Spleen (tissue), 11 donors: ENCODE measurements at regions not wholly inside any gene's neighbourhood (a gene's known extent, or its start where the extent isn't known, plus 50 kb on each side); places are given as distances from the start of the nearest gene placed in this dataset.

Experiments used
- DNase-seq: peaks from one replicate; pipeline ENCODE4 v3.0.0-alpha.2; 2020
- H3K27ac ChIP-seq, 8 donors: fragments of 200-600 bp; sonication (generic) in 7 of 8; 1 replicate in 4 of 8; 2 replicates in 4 of 8; pipeline versions ENCODE4 v1.5.0 to v1.8.0; 2016 to 2021; ENCODE audit warnings: inconsistent platforms in 4 of 8, mild to moderate bottlenecking in 4 of 8, moderate library complexity in 1 of 8
- H3K27me3 ChIP-seq, 7 donors: fragments of 200-600 bp; sonication (generic) in 6 of 7; replicated peaks in 1 of 7; 1 replicate in 4 of 7; 2 replicates in 3 of 7; pipeline versions ENCODE4 v1.5.0 to v1.8.0; 2016 to 2021; ENCODE audit warnings: inconsistent platforms in 3 of 7, mild to moderate bottlenecking in 1 of 7
- H3K36me3 ChIP-seq, 6 donors: fragments of 200-600 bp; sonication (generic) in 5 of 6; 1 replicate in 4 of 6; 2 replicates in 2 of 6; pipeline versions ENCODE4 v1.5.0 to v1.8.0; 2016 to 2021; ENCODE audit warnings: inconsistent platforms in 2 of 6
- H3K4me1 ChIP-seq, 6 donors: fragments of 200-600 bp; sonication (generic) in 5 of 6; 1 replicate in 3 of 6; 2 replicates in 3 of 6; pipeline versions ENCODE4 v1.5.0 to v1.8.0; 2016 to 2021; ENCODE audit warnings: inconsistent platforms in 3 of 6
- H3K4me3 ChIP-seq, 8 donors: fragments of 200-600 bp; sonication (generic) in 7 of 8; 1 replicate in 4 of 8; 2 replicates in 4 of 8; pipeline versions ENCODE4 v1.5.0 to v1.8.0; 2016 to 2021; ENCODE audit warnings: inconsistent platforms in 4 of 8, mild to moderate bottlenecking in 4 of 8, moderate library complexity in 2 of 8
- H3K9me3 ChIP-seq, 8 donors: fragments of 200-600 bp; sonication (generic) in 7 of 8; 1 replicate in 4 of 8; 2 replicates in 4 of 8; pipeline versions ENCODE4 v1.5.0 to v1.8.0; 2016 to 2021; ENCODE audit warnings: inconsistent platforms in 4 of 8
- POLR2A ChIP-seq, 3 donors: fragments of 450-650 bp; IDR thresholded peaks; one replicate each; pipeline ENCODE4 v1.5.1; 2017; ENCODE audit warnings: antibody characterized with exemption in 3 of 3, mild to moderate bottlenecking in 1 of 3
- POLR2AphosphoS5 ChIP-seq, 3 donors: sonication (generic); formaldehyde crosslinking; IDR thresholded peaks; one replicate each; pipeline ENCODE4 v1.5.1; 2017; ENCODE audit warnings: antibody characterized with exemption in 3 of 3
- WGBS, 5 donors: extraction: QIAGEN DNeasy Blood & Tissue Kit in 3 of 5; methylation state at CpG; one replicate each; pipeline versions ENCODE4 v1.1.5 to v1.1.7; 2013 to 2018; 5-methylcytosine and 5-hydroxymethylcytosine counted together
- intact Hi-C: fragments of 100-400 bp; cut with DNase I; formaldehyde crosslinking; loops from one replicate; pipeline ENCODE4 v1.15.0; 2023; ENCODE audit warnings: low total_unique reads
- TF ChIP-seq, protein P1 (sequence below), 11 experiments: fragments of 200-600 bp in 7 of 11; fragments of 450-650 bp in 4 of 11; sonication (generic) in 4 of 11; IDR thresholded peaks in 8 of 11; conservative IDR thresholded peaks in 3 of 11; 1 replicate in 7 of 11; 2 replicates in 4 of 11; pipeline versions ENCODE4 v1.4.0 to v1.8.0; 2016 to 2021; ENCODE audit warnings: antibody characterized with exemption in 11 of 11, inconsistent platforms in 4 of 11, mild to moderate bottlenecking in 1 of 11
- donor health status: healthy with polysubstance abuse.
- donor health status: DM: no; HTN: no; CAD: no; lungs with moderate emphysema.
- donor health status: DM: no; HTN: no; CAD: no.
- donor health status: Bipolar disorder and iron deficiency.
- donor health status: healthy.
- donor health status: DM: no; HTN: no; CAD: no.
- donor health status: DM: yes; HTN: yes; CAD: no.

DNA sequence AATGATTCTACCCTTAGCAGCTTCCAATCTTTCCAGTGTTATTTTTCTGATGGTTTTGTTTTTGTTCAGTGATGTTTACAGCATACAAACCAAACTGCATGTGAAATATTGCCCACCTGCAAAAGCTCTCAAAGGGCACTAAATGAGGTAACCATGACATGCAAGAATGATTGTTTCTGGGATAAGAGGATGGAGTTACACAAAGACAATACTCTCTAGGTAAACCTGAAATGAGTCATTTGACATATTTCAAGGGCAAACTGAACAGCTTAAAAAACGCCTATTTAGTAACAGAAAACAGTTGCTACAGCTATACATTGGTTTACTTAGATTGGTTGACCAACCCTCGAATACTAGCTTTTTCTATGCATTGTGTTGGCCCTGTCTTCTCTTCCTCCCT lies 481.7 kb downstream of the ZPLD1 start:
- WGBS, 5 donors = 43 to 61% (median 49%) methylated on average over 2 of the region's 2 CpGs
- Histone ChIP-seq H3K36me3 (no peaks in the 10 kb centered on the region), H3K27me3 (no peaks in the 10 kb centered on the region), H3K4me3 (no peak overlapping the region), H3K27ac (no peak overlapping the region), H3K9me3 (peaks cover 0 to 19% (median 11%) of the 10 kb centered on the region in 8 donors), H3K4me1 (no peaks in the 10 kb centered on the region)
- TF ChIP-seq, protein P1, sequence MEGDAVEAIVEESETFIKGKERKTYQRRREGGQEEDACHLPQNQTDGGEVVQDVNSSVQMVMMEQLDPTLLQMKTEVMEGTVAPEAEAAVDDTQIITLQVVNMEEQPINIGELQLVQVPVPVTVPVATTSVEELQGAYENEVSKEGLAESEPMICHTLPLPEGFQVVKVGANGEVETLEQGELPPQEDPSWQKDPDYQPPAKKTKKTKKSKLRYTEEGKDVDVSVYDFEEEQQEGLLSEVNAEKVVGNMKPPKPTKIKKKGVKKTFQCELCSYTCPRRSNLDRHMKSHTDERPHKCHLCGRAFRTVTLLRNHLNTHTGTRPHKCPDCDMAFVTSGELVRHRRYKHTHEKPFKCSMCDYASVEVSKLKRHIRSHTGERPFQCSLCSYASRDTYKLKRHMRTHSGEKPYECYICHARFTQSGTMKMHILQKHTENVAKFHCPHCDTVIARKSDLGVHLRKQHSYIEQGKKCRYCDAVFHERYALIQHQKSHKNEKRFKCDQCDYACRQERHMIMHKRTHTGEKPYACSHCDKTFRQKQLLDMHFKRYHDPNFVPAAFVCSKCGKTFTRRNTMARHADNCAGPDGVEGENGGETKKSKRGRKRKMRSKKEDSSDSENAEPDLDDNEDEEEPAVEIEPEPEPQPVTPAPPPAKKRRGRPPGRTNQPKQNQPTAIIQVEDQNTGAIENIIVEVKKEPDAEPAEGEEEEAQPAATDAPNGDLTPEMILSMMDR (IDR thresholded peaks at IDR 0.05 in 8 of 11, conservative IDR thresholded peaks at IDR 0.05 in 3 of 11) = no peak
- TF ChIP-seq POLR2AphosphoS5 (IDR thresholded peaks at IDR 0.05) = no peak
- no peak for TF ChIP-seq POLR2A (IDR thresholded peaks at IDR 0.05)
- intact Hi-C loops = no loop called here
- no peak for DNase-seq

DNA sequence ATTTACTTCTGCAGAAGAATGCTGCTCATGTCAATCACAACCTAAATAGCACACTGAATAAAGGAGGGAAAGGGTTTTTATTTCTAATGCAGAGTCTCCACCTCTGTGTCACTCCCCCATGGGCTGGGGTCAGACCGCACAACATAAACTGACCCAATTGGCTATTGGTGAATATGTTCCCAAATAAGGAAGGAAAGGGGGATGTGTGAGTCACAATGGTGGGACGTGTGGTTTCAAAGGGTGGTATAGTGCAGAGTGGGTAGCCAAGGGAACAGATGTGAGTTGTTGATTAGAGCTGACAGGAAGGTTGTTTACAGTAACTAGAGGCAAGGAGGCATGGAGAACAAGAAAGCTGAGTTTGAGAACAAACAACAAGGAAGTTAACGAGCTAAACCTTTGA lies 491.8 kb downstream of the ZPLD1 start:
- H3K27me3 ChIP-seq = no peaks in the 10 kb centered on the region
- no peak for TF ChIP-seq POLR2A (IDR thresholded peaks at IDR 0.05)
- TF ChIP-seq, protein P1 (IDR thresholded peaks at IDR 0.05 in 8 of 11, conservative IDR thresholded peaks at IDR 0.05 in 3 of 11) = no peak
- no peak for TF ChIP-seq POLR2AphosphoS5 (IDR thresholded peaks at IDR 0.05)
- peaks cover 0 to 57% (median 23%) of the 10 kb centered on the region in 8 donors for H3K9me3 ChIP-seq
- intact Hi-C loops = no loop called here
- H3K4me3 ChIP-seq = no peak overlapping the region
- H3K4me1 ChIP-seq = no peaks in the 10 kb centered on the region
- no peak for DNase-seq
- no peaks in the 10 kb centered on the region for H3K36me3 ChIP-seq
- 59 to 71% (median 61%) methylated on average over 3 of the region's 3 CpGs for WGBS, 5 donors
- no peak overlapping the region for H3K27ac ChIP-seq

DNA sequence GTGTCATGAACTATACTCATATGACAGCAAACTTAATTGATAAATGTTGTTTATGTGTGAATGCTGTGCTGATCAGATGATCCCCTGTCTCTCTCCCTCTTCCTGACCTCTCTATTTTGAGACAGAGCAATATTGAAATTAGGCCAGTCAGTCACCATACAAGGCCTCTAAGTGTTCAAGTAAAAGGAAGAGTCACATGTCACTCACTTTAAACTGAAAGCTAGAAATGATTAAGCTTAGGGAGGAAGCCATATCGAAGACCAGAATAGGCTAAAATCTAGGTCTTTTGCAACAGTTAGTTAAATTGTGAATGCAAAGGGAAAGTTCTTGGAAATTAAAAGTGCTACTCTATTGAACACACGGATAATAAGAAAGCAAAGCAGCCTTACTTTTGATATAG lies 498.6 kb downstream of the ZPLD1 start:
- no peak for TF ChIP-seq POLR2AphosphoS5 (IDR thresholded peaks at IDR 0.05)
- TF ChIP-seq, protein P1 (IDR thresholded peaks at IDR 0.05 in 8 of 11, conservative IDR thresholded peaks at IDR 0.05 in 3 of 11) = no peak
- TF ChIP-seq POLR2A (IDR thresholded peaks at IDR 0.05) = no peak
- no peak for DNase-seq
- H3K4me3 ChIP-seq = no peak overlapping the region
- H3K9me3 ChIP-seq = peaks cover 0 to 10% (median 0%) of the 10 kb centered on the region in 8 donors
- WGBS, 5 donors = 69 to 80% (median 75%) methylated on average over 2 of the region's 2 CpGs
- H3K4me1 ChIP-seq = no peaks in the 10 kb centered on the region
- no peaks in the 10 kb centered on the region for H3K36me3 ChIP-seq
- H3K27me3 ChIP-seq = no peaks in the 10 kb centered on the region
- no peak overlapping the region for H3K27ac ChIP-seq
- intact Hi-C loops = no loop called here

DNA sequence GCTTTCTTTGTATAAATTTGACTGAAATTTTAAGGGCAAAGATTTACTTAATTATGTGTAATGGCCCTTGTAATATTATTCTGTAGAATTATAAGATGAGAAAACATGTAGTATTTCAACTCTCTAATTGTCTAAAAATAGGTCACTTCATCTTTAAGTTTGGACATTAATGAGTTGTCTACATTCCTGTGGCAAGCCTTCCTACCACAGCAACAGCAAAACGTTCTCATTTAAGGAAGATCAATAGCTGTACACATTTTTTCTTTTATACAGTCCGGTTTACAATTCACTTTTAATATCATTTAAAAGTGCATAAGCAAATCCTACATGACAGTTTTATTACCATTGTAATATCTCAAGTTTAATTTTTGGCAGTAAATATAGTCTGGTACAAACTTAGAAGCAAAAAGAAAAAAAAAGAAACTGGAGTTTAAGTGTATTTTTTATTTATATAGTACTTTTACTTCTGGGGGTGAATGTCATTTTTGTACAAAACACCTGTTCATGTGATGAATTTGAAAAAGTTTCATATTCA lies 501.8 kb downstream of the ZPLD1 start:
- Histone ChIP-seq H3K27ac (no peak overlapping the region), H3K4me1 (no peaks in the 10 kb centered on the region), H3K4me3 (no peak overlapping the region), H3K27me3 (no peaks in the 10 kb centered on the region), H3K36me3 (no peaks in the 10 kb centered on the region), H3K9me3 (peaks cover 0 to 18% (median 2%) of the 10 kb centered on the region in 8 donors)
- WGBS, 5 donors = 32 to 56% (median 41%) methylated on average over 2 of the region's 2 CpGs
- DNase-seq = no peak
- TF ChIP-seq POLR2AphosphoS5 (IDR thresholded peaks at IDR 0.05) = no peak
- TF ChIP-seq, protein P1 (IDR thresholded peaks at IDR 0.05 in 8 of 11, conservative IDR thresholded peaks at IDR 0.05 in 3 of 11) = no peak
- TF ChIP-seq POLR2A (IDR thresholded peaks at IDR 0.05) = no peak
- intact Hi-C loops = no loop called here
